ENCODE measurements at regions not wholly inside any gene's neighbourhood (a gene's known extent, or its start where the extent isn't known, plus 50 kb on each side); places are given as distances from the start of the nearest gene placed in this dataset.

DNA sequence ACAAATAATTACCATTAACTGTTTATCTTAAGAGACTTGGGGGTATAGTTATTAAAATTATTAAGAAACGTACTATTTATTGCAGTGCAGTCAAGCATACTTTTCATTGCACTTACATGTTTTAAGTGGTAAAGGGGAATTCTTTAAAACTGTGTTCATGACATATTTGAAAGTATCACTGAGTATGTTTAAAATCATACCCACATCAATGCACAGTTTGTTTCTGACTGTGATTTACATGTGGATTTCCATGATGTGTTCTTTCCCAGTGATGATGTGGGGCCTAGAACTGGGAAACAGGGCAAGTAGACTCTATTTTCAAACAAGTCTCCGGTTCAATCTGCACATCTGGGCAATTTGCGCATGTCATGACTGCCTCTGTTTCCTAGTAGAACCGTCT lies 340.5 kb upstream of the OBI1 start (continued):
- TF ChIP-seq BRCA1 (IDR thresholded peaks at IDR 0.05; ENCODE audit: low read depth, low read length), result no peak
- TF ChIP-seq YY1 (IDR thresholded peaks at IDR 0.05; ENCODE audit: low read depth, low read length), result no peak

All from H1 (cell line).